TTC549 (cell line): ENCODE measurements at regions not wholly inside any gene's neighbourhood (a gene's known extent, or its start where the extent isn't known, plus 50 kb on each side); places are given as distances from the start of the nearest gene placed in this dataset.
A peak's percentile ranks its signal among the peaks of the same experiment; 100 is the strongest.

ENCODE experiments used
- FAIRE-seq: peaks from 2 replicates; lab custom pipeline; 2012; peaks lifted over from hg19 to GRCh38; lab: Jason Lieb, UNC

- FAIRE-seq = no peak
Measured at GRCh38 chr1:195376190-195376589, 1232.0 kb downstream of the KCNT2 start.

- no peak for FAIRE-seq
Measured at GRCh38 chr1:195373856-195374255, 1234.4 kb downstream of the KCNT2 start.

- FAIRE-seq = no peak
Measured at GRCh38 chr1:195345149-195345548, 1263.1 kb downstream of the KCNT2 start.

- FAIRE-seq = peak; percentile 7
Measured at GRCh38 chr1:195337646-195338045, 1270.6 kb downstream of the KCNT2 start.

GRCh38 chr1:195336812-195337211, 1271.4 kb downstream of the KCNT2 start:
- FAIRE-seq = no peak

- FAIRE-seq = no peak
Measured at GRCh38 chr1:195335541-195335940, 1272.7 kb downstream of the KCNT2 start.

GRCh38 chr1:195332102-195332501, 1276.1 kb downstream of the KCNT2 start:
- FAIRE-seq = no peak

- peak; percentile 13 for FAIRE-seq
Measured at GRCh38 chr1:195328681-195329080, 1279.6 kb downstream of the KCNT2 start.

- no peak for FAIRE-seq
Measured at GRCh38 chr1:195328102-195328501, 1280.1 kb downstream of the KCNT2 start.

GRCh38 chr1:195327361-195327760, 1280.9 kb downstream of the KCNT2 start:
- FAIRE-seq = no peak

GRCh38 chr1:195326325-195326724, 1281.9 kb downstream of the KCNT2 start:
- no peak for FAIRE-seq

GRCh38 chr1:195325181-195325580, 1283.1 kb downstream of the KCNT2 start:
- no peak for FAIRE-seq

GRCh38 chr1:195306281-195306680, 1302.0 kb downstream of the KCNT2 start:
- no peak for FAIRE-seq

GRCh38 chr1:195294911-195295310, 1313.3 kb downstream of the KCNT2 start:
- no peak for FAIRE-seq

GRCh38 chr1:195278644-195279043, 1329.6 kb downstream of the KCNT2 start:
- FAIRE-seq = no peak

GRCh38 chr1:195275710-195276109, 1332.5 kb downstream of the KCNT2 start:
- FAIRE-seq = no peak

GRCh38 chr1:195251900-195252299, 1356.3 kb downstream of the KCNT2 start:
- FAIRE-seq = no peak

GRCh38 chr1:195243492-195243891, 1364.7 kb downstream of the KCNT2 start:
- no peak for FAIRE-seq

GRCh38 chr1:195241066-195241465, 1367.2 kb downstream of the KCNT2 start:
- no peak for FAIRE-seq

GRCh38 chr1:195238313-195238712, 1369.9 kb downstream of the KCNT2 start:
- no peak for FAIRE-seq

- no peak for FAIRE-seq
Measured at GRCh38 chr1:195236991-195237889, 1371.0 kb downstream of the KCNT2 start.

- no peak for FAIRE-seq
Measured at GRCh38 chr1:195218428-195219212, 1389.6 kb downstream of the KCNT2 start.

GRCh38 chr1:195202241-195202640, 1406.0 kb downstream of the KCNT2 start:
- FAIRE-seq = no peak
